GM12801 (cell line): ENCODE measurements at regions not wholly inside any gene's neighbourhood (a gene's known extent, or its start where the extent isn't known, plus 50 kb on each side); places are given as distances from the start of the nearest gene placed in this dataset.

Experiments
- TF ChIP-seq, protein P1 (sequence below): IDR thresholded peaks from one replicate; pipeline ENCODE4 v1.5.1; 2011; ENCODE audit warnings: control low read depth; ENCODE audit not compliant: insufficient read length; ENCODE audit errors: extremely low read depth

DNA sequence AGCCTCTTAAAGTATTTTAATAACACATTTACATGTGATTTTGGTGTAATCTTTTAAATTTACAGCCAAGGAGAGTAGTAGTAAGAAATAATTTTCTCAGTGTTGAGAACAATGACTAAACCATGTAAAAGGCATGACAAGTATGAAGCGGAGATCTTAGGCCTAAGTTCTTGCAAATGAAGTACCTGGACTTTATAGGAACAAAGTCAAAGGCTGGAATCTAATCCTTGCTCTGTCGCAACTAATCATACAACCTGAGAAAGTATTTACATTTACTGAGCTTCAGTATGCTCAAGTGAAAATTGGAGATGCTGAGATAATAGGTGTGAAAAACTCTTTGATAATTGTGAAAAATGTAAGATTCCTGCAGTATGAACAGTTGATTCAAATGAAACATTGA lies 86.4 kb upstream of the VGLL3 start:
- TF ChIP-seq, protein P1, sequence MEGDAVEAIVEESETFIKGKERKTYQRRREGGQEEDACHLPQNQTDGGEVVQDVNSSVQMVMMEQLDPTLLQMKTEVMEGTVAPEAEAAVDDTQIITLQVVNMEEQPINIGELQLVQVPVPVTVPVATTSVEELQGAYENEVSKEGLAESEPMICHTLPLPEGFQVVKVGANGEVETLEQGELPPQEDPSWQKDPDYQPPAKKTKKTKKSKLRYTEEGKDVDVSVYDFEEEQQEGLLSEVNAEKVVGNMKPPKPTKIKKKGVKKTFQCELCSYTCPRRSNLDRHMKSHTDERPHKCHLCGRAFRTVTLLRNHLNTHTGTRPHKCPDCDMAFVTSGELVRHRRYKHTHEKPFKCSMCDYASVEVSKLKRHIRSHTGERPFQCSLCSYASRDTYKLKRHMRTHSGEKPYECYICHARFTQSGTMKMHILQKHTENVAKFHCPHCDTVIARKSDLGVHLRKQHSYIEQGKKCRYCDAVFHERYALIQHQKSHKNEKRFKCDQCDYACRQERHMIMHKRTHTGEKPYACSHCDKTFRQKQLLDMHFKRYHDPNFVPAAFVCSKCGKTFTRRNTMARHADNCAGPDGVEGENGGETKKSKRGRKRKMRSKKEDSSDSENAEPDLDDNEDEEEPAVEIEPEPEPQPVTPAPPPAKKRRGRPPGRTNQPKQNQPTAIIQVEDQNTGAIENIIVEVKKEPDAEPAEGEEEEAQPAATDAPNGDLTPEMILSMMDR = no peak

DNA sequence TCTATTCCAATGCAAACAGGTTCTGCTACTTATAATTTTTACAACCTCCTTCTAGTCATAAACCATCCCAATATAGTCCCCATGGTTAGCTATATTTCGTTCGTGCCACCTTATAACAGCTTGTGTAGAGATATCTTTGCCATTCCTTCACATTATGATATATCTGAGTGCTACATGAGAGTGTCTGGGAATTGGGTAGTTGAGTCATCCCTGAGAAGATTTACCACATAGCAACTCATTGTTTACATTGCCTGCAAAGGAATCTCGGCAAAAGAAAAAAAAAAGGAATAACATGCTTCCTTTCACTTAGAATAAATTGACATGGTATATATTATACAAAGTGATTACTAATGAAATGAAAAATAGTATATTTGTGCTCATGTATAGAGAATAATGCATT lies 86.0 kb upstream of the VGLL3 start:
- TF ChIP-seq, protein P1 = no peak

DNA sequence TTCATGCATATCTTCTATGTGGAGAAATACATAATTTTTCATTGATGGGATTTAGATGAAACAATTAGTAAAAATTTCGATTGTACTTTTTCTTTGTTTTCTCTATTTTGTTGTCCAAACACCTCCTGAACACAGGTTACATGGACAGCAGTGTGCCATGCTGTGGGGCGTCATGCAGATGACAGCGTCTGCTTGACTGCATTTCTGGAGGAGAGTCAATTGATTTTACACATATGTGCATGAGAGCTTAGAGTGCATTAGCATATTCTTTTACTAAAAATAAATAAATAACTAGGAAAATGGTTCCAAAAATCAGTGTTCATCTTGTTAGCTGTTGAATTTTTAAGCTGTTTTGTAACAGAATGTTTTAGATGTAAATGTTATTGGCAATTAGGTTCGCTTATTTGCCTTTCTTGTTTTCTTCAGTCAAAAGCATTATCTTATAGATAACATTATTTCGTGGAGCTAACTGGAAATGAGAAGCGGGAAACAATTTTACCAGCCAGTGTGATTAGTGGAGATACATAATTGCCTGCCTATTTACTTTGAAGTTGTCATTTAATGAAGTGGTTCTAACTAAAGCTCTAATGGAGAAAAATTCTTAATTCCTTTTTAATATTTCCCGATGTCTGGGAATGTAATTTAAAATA lies 82.7 kb upstream of the VGLL3 start:
- TF ChIP-seq, protein P1 = no peak

DNA sequence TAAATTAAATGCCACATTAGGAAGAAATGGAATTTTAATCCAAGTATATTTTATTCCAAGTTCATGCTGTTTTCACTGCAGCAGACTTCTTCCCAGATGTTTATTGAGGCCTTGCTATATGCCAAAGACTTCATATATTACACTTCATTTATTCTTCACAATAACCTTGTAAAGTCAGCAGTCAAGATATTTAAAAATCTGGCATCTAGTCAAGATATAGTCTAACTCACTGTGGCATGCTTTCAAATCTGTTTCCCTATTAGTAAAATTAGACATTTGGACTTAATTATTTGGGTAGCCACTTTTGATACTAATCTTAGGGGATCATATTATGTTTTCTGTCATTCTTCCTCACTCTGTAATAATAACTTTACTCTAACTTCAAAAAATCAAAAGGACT lies 81.5 kb upstream of the VGLL3 start:
- TF ChIP-seq, protein P1 = no peak

DNA sequence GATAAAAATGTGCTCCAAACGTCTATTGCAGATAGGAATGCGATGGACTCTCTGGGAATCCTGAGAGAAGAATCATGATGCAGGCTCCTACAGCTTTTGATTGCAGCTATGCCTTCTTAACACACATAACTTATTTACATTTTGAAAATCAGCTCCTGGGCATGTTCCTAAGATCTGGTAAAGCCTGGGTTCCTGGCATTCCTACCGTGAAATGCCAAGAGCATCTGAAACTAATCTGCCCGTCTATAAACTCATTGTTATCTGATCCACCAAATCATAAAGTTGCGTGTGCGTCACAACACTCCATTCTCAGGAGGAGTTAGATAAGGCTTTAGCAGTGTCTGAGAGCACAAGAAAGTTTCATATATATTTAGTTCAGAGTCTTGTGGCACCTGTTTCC lies 79.0 kb upstream of the VGLL3 start:
- TF ChIP-seq, protein P1 = no peak

DNA sequence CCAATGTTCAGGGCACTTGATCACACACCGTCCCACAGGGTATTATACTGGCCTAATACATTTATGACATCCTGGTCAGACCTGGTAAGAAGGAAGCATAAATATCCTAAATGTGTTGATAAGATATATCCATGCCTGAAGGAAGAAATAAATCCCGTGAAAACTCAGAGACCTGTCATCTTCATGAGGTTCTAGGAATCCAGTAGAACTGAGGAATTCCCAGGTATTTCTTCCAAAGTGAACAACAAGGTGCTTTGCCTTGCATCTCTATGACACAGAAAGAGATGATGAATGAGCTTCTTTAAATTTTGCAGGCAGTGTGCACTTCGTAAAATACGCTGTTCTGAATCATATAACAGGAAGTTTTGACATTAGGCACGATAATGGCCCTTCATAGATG lies 78.1 kb upstream of the VGLL3 start:
- TF ChIP-seq, protein P1 = no peak

DNA sequence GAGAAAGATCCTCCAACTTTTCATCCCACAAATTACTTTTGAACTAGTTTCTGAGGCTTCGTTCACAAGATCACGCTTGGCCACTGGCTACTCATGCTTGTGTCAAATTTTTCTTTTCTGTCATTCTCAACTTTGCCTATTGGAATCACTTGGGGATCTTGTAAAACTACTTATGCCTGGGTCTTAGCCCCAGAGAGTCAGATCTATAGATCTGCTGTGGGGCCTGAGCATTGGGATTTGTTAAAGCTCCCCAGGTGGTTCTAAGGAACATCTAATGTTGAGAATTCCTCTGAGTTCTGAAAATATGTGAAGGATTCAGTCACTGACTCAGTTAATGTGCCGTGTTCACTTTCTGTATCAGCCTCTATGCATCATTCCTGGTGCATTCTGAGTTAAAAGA lies 71.7 kb upstream of the VGLL3 start:
- TF ChIP-seq, protein P1 = no peak
